ENCODE measurements at regions not wholly inside any gene's neighbourhood (a gene's known extent, or its start where the extent isn't known, plus 50 kb on each side); places are given as distances from the start of the nearest gene placed in this dataset.

DNA sequence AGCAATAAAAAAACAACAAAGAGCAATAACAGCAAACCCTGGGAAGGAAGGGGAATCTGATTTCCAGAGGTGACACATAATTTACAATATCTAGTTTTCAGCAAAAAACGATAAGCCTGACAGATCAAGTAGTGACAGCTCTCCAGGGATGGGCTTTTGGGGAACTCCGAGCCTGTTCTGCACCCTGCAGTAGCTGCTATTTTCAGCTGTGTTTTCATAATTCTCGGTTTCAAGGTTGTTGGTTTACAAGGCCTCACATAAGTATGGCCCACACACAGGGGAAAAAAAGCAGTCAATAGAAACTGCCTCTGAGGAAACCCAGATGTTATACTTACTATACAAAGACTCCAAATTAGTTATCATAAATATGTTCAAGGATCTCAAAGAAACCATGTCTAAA is 67.7 kb upstream of the CTLA4 start:
- no peak overlapping the region for H3K4me3 ChIP-seq (ENCODE audit: low read depth, low read length)
- no peaks in the 10 kb centered on the region for H3K27me3 ChIP-seq (replicated peaks; ENCODE audit: control insufficient read depth, insufficient read depth, low read length)
- ChIA-PET POLR2A (no interaction called here), CTCF (no interaction called here)
- peaks cover 10% of the 10 kb centered on the region for H3K9me3 ChIP-seq
- no peaks in the 10 kb centered on the region for H3K36me3 Mint-ChIP-seq (ENCODE audit: insufficient read depth, unreplicated experiment)
- H3K36me3 ChIP-seq (ENCODE audit: control insufficient read depth, insufficient read depth, low read length): no peaks in the 10 kb centered on the region
- DNase-seq: no peak
- no peak overlapping the region for H3K4me3 Mint-ChIP-seq (ENCODE audit: unreplicated experiment)
- no peaks in the 10 kb centered on the region for H3K27me3 Mint-ChIP-seq (ENCODE audit: insufficient read depth, unreplicated experiment)
- no TSS peak for BruUV-seq (replicated peaks)
- H3K9me3 Mint-ChIP-seq (ENCODE audit: unreplicated experiment): peaks cover 26% of the 10 kb centered on the region
- H3K4me1 ChIP-seq: peaks cover 5% of the 10 kb centered on the region; the same call in 1 of the 2 replicates
- peaks cover 11% of the 10 kb centered on the region for H3K4me1 Mint-ChIP-seq (ENCODE audit: low read depth, unreplicated experiment)
- TF ChIP-seq, protein P1, sequence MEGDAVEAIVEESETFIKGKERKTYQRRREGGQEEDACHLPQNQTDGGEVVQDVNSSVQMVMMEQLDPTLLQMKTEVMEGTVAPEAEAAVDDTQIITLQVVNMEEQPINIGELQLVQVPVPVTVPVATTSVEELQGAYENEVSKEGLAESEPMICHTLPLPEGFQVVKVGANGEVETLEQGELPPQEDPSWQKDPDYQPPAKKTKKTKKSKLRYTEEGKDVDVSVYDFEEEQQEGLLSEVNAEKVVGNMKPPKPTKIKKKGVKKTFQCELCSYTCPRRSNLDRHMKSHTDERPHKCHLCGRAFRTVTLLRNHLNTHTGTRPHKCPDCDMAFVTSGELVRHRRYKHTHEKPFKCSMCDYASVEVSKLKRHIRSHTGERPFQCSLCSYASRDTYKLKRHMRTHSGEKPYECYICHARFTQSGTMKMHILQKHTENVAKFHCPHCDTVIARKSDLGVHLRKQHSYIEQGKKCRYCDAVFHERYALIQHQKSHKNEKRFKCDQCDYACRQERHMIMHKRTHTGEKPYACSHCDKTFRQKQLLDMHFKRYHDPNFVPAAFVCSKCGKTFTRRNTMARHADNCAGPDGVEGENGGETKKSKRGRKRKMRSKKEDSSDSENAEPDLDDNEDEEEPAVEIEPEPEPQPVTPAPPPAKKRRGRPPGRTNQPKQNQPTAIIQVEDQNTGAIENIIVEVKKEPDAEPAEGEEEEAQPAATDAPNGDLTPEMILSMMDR (IDR thresholded peaks at IDR 0.05; ENCODE audit: insufficient read depth in 1 of 2, low read depth in 1 of 2, low read length in 1 of 2, severe bottlenecking in 1 of 2, unreplicated experiment in 1 of 2): no peak
- intact Hi-C loops (cut with micrococcal nuclease; ENCODE audit: unreplicated experiment): no loop called here
- no peak overlapping the region for H3K27ac Mint-ChIP-seq (ENCODE audit: unreplicated experiment)

DNA sequence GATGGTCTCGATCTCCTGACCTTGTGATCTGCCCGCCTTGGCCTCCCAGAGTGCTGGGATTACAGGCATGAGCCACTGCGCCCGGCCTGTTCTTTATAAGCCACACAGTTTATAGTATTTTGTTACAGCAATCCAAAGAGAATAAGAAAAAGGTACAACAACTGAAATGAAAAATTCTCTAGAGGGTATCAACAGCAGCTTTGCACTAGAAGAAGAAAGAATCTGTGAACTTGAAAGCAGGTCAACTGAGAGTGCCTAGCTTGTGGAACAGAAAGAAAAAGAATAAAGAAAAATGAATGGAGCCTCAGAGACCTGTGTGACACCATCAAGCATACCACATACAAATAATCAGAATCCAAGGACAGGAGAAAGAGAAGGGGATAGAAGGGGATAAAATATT is 66.8 kb upstream of the CTLA4 start:
- H3K4me1 Mint-ChIP-seq (ENCODE audit: low read depth, unreplicated experiment): peaks cover 5% of the 10 kb centered on the region
- no peaks in the 10 kb centered on the region for H3K4me1 ChIP-seq
- H3K4me3 Mint-ChIP-seq (ENCODE audit: unreplicated experiment): no peak overlapping the region
- BruUV-seq (replicated peaks): no TSS peak
- CTCF ChIA-PET: no interaction called here
- H3K9me3 ChIP-seq: peaks cover 19% of the 10 kb centered on the region
- DNase-seq: no peak
- H3K27me3 Mint-ChIP-seq (ENCODE audit: insufficient read depth, unreplicated experiment): no peaks in the 10 kb centered on the region
- peaks cover 35% of the 10 kb centered on the region for H3K9me3 Mint-ChIP-seq (ENCODE audit: unreplicated experiment)
- no peak overlapping the region for H3K4me3 ChIP-seq (ENCODE audit: low read depth, low read length)
- no peak overlapping the region for H3K27ac Mint-ChIP-seq (ENCODE audit: unreplicated experiment)
- H3K36me3 Mint-ChIP-seq (ENCODE audit: insufficient read depth, unreplicated experiment): no peaks in the 10 kb centered on the region
- TF ChIP-seq, protein P1 (IDR thresholded peaks at IDR 0.05; ENCODE audit: insufficient read depth in 1 of 2, low read depth in 1 of 2, low read length in 1 of 2, severe bottlenecking in 1 of 2, unreplicated experiment in 1 of 2): no peak
- H3K36me3 ChIP-seq (ENCODE audit: control insufficient read depth, insufficient read depth, low read length): no peaks in the 10 kb centered on the region
- no peaks in the 10 kb centered on the region for H3K27me3 ChIP-seq (replicated peaks; ENCODE audit: control insufficient read depth, insufficient read depth, low read length)
- intact Hi-C loops (cut with micrococcal nuclease; ENCODE audit: unreplicated experiment): no loop called here
- POLR2A ChIA-PET: no interaction called here

DNA sequence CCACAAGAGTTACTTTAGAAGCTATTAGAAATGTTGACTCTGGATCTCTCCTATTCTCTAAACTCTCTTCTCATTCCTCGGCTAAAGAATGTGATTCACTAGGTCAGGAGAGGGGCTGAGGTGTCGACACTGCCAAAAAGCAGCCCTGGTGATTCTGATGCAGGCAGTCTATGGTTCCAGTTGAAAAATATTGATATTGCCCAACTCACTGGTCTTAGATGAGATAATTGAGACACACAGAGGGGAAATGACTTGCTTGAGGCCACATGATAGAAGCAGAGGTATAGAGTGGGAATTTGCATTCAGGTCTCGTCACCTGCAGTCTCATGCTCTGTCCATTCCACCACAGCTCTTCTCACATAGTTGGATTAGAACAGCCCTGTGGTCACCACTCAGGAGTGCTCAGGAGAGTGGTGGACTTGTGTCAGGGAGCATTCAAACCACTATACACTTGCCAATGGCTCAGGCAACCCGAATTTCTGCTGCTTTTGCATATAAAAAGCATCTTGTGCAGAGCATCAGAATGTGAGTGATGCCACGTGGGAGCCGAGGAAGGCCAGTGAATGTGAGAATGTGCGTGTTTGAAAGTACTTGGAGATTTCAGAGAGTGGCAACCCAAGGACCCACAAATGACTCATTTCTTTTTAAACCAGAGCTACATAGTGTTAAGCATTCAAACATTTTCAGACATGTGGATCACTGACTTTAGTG is 65.1 kb upstream of the CTLA4 start:
- no peaks in the 10 kb centered on the region for H3K36me3 ChIP-seq (ENCODE audit: control insufficient read depth, insufficient read depth, low read length)
- TF ChIP-seq, protein P1 (IDR thresholded peaks at IDR 0.05; ENCODE audit: insufficient read depth in 1 of 2, low read depth in 1 of 2, low read length in 1 of 2, severe bottlenecking in 1 of 2, unreplicated experiment in 1 of 2): no peak
- intact Hi-C loops (cut with micrococcal nuclease; ENCODE audit: unreplicated experiment): no loop called here
- BruUV-seq (replicated peaks): no TSS peak
- CTCF ChIA-PET: no interaction called here
- no peak overlapping the region for H3K27ac Mint-ChIP-seq (ENCODE audit: unreplicated experiment)
- no peak overlapping the region for H3K4me3 Mint-ChIP-seq (ENCODE audit: unreplicated experiment)
- H3K27me3 Mint-ChIP-seq (ENCODE audit: insufficient read depth, unreplicated experiment): no peaks in the 10 kb centered on the region
- H3K27me3 ChIP-seq (replicated peaks; ENCODE audit: control insufficient read depth, insufficient read depth, low read length): no peaks in the 10 kb centered on the region
- POLR2A ChIA-PET: no interaction called here
- DNase-seq: no peak
- H3K9me3 Mint-ChIP-seq (ENCODE audit: unreplicated experiment): peaks cover 45% of the 10 kb centered on the region
- no peaks in the 10 kb centered on the region for H3K4me1 ChIP-seq
- peaks cover 5% of the 10 kb centered on the region for H3K4me1 Mint-ChIP-seq (ENCODE audit: low read depth, unreplicated experiment)
- H3K36me3 Mint-ChIP-seq (ENCODE audit: insufficient read depth, unreplicated experiment): no peaks in the 10 kb centered on the region
- peaks cover 25% of the 10 kb centered on the region for H3K9me3 ChIP-seq
- no peak overlapping the region for H3K4me3 ChIP-seq (ENCODE audit: low read depth, low read length)

Measured in Caco-2 (cell line).